HG03095 (cell line): ENCODE measurements at regions not wholly inside any gene's neighbourhood (a gene's known extent, or its start where the extent isn't known, plus 50 kb on each side); places are given as distances from the start of the nearest gene placed in this dataset.
"Not testable (repeated sequence)": the region's sequence is repeated elsewhere in the genome, so short reads cannot be mapped to it uniquely, and the experiment has no call there.

Source experiments
- ATAC-seq: cut with Tn5 transposase; IDR thresholded peaks from one replicate; pipeline ENCODE4 v1.9.1; 2021; ENCODE audit warnings: moderate library complexity; ENCODE audit not compliant: unreplicated experiment

- no peak for ATAC-seq
These were observed 563.5 kb downstream of the TAF11L14 start for GRCh38 chr5:18197734-18198133.

- no peak for ATAC-seq
These were observed 567.9 kb downstream of the TAF11L14 start for GRCh38 chr5:18202164-18202563.

- no peak for ATAC-seq
These were observed 569.0 kb downstream of the TAF11L14 start for GRCh38 chr5:18203296-18203695.

- no peak for ATAC-seq
These were observed 579.4 kb downstream of the TAF11L14 start for GRCh38 chr5:18213666-18214065.

GRCh38 chr5:18216016-18216415, 581.8 kb downstream of the TAF11L14 start:
- no peak for ATAC-seq

GRCh38 chr5:18216729-18217128, 582.5 kb downstream of the TAF11L14 start:
- no peak for ATAC-seq

- no peak for ATAC-seq
These were observed 585.0 kb downstream of the TAF11L14 start for GRCh38 chr5:18219241-18219640.

GRCh38 chr5:18220631-18221030, 586.4 kb downstream of the TAF11L14 start:
- no peak for ATAC-seq

- ATAC-seq, result no peak
These were observed 602.1 kb downstream of the TAF11L14 start for GRCh38 chr5:18236386-18236785.

- no peak for ATAC-seq
These were observed 604.1 kb downstream of the TAF11L14 start for GRCh38 chr5:18238321-18238720.

GRCh38 chr5:18240971-18241370, 606.7 kb downstream of the TAF11L14 start:
- no peak for ATAC-seq

- ATAC-seq, result no peak
These were observed 609.6 kb downstream of the TAF11L14 start for GRCh38 chr5:18243846-18244245.

GRCh38 chr5:18244309-18244708, 610.0 kb downstream of the TAF11L14 start:
- ATAC-seq, result no peak

GRCh38 chr5:18252559-18252958, 618.3 kb downstream of the TAF11L14 start:
- no peak for ATAC-seq

- no peak for ATAC-seq
These were observed 630.0 kb downstream of the TAF11L14 start for GRCh38 chr5:18264126-18264882.

- no peak for ATAC-seq
These were observed 636.5 kb downstream of the TAF11L14 start for GRCh38 chr5:18270635-18271338.

GRCh38 chr5:18276939-18277338, 642.7 kb downstream of the TAF11L14 start:
- no peak for ATAC-seq

GRCh38 chr5:18281947-18282581, 647.8 kb downstream of the TAF11L14 start:
- ATAC-seq, result no peak

GRCh38 chr5:18285257-18285656, 651.0 kb downstream of the TAF11L14 start:
- no peak for ATAC-seq

GRCh38 chr5:18292146-18292545, 657.9 kb downstream of the TAF11L14 start:
- no peak for ATAC-seq

GRCh38 chr5:18295696-18296095, 661.4 kb downstream of the TAF11L14 start:
- not testable (repeated sequence) for ATAC-seq

GRCh38 chr5:18299166-18299565, 664.9 kb downstream of the TAF11L14 start:
- ATAC-seq, result no peak
